HG02588 (cell line): ENCODE measurements at regions not wholly inside any gene's neighbourhood (a gene's known extent, or its start where the extent isn't known, plus 50 kb on each side); places are given as distances from the start of the nearest gene placed in this dataset.
"Not testable (repeated sequence)": the region's sequence is repeated elsewhere in the genome, so short reads cannot be mapped to it uniquely, and the experiment has no call there.

ENCODE experiments used
- ATAC-seq: cut with Tn5 transposase; IDR thresholded peaks from one replicate; pipeline ENCODE4 v1.9.1; 2021; ENCODE audit warnings: mild to moderate bottlenecking, moderate library complexity; ENCODE audit not compliant: unreplicated experiment

GRCh38 chr6:74597840-74598239 lies 608.0 kb downstream of the COL12A1 start:
- peak; percentile 33 for ATAC-seq

- ATAC-seq = no peak
Observed at GRCh38 chr6:74597266-74597665, 608.6 kb downstream of the COL12A1 start.

- no peak for ATAC-seq
Observed at GRCh38 chr6:74596588-74596987, 609.3 kb downstream of the COL12A1 start.

- ATAC-seq = not testable (repeated sequence)
Observed at GRCh38 chr6:74594350-74594749, 611.5 kb downstream of the COL12A1 start.

GRCh38 chr6:74588094-74588832 lies 617.6 kb downstream of the COL12A1 start:
- no peak for ATAC-seq

GRCh38 chr6:74587386-74587785 lies 618.5 kb downstream of the COL12A1 start:
- ATAC-seq = no peak

- no peak for ATAC-seq
Observed at GRCh38 chr6:74585753-74586152, 620.1 kb downstream of the COL12A1 start.

- no peak for ATAC-seq
Observed at GRCh38 chr6:74581681-74582080, 624.2 kb downstream of the COL12A1 start.

GRCh38 chr6:74579794-74580193 lies 626.1 kb downstream of the COL12A1 start:
- ATAC-seq = no peak

GRCh38 chr6:74579047-74579446 lies 626.8 kb downstream of the COL12A1 start:
- ATAC-seq = no peak

- no peak for ATAC-seq
Observed at GRCh38 chr6:74578339-74578738, 627.5 kb downstream of the COL12A1 start.

- ATAC-seq = peak; percentile 93
Observed at GRCh38 chr6:74577619-74578018, 628.2 kb downstream of the COL12A1 start.

- ATAC-seq = no peak
Observed at GRCh38 chr6:74574794-74575193, 631.1 kb downstream of the COL12A1 start.

- no peak for ATAC-seq
Observed at GRCh38 chr6:74573613-74574012, 632.2 kb downstream of the COL12A1 start.

- ATAC-seq = no peak
Observed at GRCh38 chr6:74570044-74570443, 635.8 kb downstream of the COL12A1 start.

GRCh38 chr6:74568861-74569260 lies 637.0 kb downstream of the COL12A1 start:
- ATAC-seq = no peak

GRCh38 chr6:74567923-74568290 lies 637.9 kb downstream of the COL12A1 start:
- not testable (repeated sequence) for ATAC-seq

GRCh38 chr6:74567281-74567922 lies 638.5 kb downstream of the COL12A1 start:
- no peak for ATAC-seq

GRCh38 chr6:74557236-74557635 lies 648.6 kb downstream of the COL12A1 start:
- no peak for ATAC-seq

GRCh38 chr6:74554041-74554440 lies 651.8 kb downstream of the COL12A1 start:
- ATAC-seq = no peak

GRCh38 chr6:74551896-74552295 lies 654.0 kb downstream of the COL12A1 start:
- ATAC-seq = no peak

GRCh38 chr6:74550821-74551220 lies 655.0 kb downstream of the COL12A1 start:
- no peak for ATAC-seq

GRCh38 chr6:74549746-74550145 lies 656.1 kb downstream of the COL12A1 start:
- ATAC-seq = no peak
